Left cardiac atrium (tissue), 4 donors: ENCODE measurements at regions not wholly inside any gene's neighbourhood (a gene's known extent, or its start where the extent isn't known, plus 50 kb on each side); places are given as distances from the start of the nearest gene placed in this dataset.

Experiments
- ATAC-seq, 2 donors: fragments of 200-7000 bp; cut with Tn5 transposase; one replicate each; pipeline ENCODE4 v1.9.1; 2020; ENCODE audit warnings: mild to moderate bottlenecking in 2 of 2, moderate library complexity in 2 of 2
- DNase-seq: peaks from one replicate; pipeline ENCODE4 v3.0.0-alpha.2; 2020
- intact Hi-C, 2 donors: fragments of 100-400 bp; cut with DNase I; formaldehyde crosslinking; loops; one replicate each; pipeline versions ENCODE4 v1.14.1 to v1.15.1; 2022 to 2023
- donor health status: DM: no; HTN: yes; CAD: no.
- donor health status: DM: no; HTN: yes; CAD: no; lungs with severe emphysema.
- donor health status: DM: yes; HTN: yes; CAD: no.
- donor health status: Dilated cardiomyopathy.

DNA sequence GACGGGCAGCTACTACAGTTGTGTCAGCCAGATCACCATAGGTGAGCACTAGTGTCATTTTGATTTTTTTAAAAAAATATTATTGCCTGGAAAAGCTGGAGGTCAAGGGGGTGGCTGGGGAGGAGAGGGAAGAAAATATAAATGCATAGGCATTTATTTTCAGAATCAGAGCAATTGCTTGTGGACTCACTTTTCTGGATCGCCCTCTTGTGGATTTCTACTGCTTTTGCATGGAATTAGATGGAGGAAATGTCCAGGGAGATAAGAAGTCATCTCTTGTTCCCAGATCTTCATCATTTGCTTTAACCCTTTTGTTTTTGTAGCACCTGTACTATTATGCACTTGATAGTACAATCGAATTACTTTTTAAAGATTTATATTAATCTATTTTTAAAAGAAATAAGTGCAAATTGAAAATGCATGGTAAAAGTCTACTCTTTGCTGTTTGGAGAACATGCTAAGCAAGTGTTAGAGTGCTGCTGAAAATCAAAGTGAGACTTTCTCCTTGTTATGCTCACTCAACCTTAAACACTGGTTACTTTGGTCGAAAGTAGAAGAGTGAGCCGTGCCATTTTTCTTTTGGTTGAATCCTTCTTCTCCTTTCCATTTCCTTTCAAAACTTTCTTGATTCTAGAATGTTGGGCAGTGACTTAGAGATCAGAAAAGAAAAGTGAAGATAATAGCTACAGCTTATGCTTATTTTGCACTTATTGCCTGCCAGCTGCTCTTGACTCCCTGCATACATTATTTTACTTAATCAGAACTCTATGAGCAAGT, 60.6 kb upstream of the ANO4 start:
- intact Hi-C loops: loop anchor here (5.0 to 10.0 kb wide), 2 partner anchors 499 to 502 kb away; no protein-coding TSS in a partner anchor
- ATAC-seq (no peak), DNase-seq (no peak)

DNA sequence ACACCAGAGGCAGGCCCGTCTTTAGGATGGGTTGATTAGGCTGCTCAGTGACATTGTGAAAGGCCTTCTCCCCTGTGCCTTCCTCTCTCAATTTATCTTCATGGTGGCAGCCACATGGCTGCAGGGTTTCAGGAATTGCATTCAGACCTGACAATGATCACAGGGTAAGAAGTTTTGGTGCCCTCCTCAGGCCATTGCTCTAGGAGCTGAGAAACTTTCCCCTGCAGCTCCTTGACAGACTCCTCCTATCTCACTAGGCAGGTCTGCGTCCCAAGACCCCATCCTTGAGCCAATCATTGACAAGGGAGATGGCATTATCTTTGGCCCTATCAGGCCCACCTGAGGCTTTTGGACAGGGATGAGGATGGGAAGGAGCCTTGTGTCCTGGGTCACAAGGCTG, 57.4 kb upstream of the ANO4 start:
- no peak for ATAC-seq
- intact Hi-C loops: loop anchor here (5.0 to 10.0 kb wide), 2 partner anchors 385 to 502 kb away; no protein-coding TSS in a partner anchor
- DNase-seq: no peak

GRCh38 chr12:100738086-100738485, 56.5 kb upstream of the ANO4 start:
- intact Hi-C loops: loop anchor here (5.0 to 10.0 kb wide), 2 partner anchors 386 to 503 kb away; no protein-coding TSS in a partner anchor
- DNase-seq (no peak), ATAC-seq (no peak)

DNA sequence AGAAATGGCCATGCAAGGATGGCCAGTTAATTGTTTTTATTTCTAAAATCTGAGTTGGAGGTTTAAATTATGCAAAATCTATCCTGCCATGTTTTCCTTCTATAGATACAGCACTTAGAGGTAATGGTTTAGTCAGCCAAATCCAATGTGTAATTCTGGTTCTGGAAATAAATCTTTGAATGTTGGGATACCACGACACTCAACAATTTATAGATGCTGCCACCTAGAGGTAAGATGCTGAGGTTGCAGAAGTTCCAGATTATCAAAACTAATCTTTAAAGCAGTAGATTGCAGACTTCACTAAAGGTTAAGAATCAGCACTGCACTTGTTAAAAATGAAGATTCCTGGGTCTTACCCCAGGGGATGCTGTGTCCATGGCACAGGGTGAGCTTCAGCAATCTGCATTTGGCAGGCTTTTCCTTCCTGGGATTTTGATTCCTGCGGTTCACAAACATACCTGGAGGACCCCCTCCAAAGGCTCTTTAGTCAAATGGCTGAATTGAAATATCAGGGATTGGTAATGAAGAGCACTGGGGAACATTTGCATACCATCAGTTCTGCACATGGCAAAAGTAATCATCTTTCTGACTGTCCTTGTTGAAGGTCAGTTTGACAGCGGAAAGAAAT, 53.4 kb upstream of the ANO4 start:
- ATAC-seq: no peak
- intact Hi-C loops: no loop called here
- DNase-seq: no peak

DNA sequence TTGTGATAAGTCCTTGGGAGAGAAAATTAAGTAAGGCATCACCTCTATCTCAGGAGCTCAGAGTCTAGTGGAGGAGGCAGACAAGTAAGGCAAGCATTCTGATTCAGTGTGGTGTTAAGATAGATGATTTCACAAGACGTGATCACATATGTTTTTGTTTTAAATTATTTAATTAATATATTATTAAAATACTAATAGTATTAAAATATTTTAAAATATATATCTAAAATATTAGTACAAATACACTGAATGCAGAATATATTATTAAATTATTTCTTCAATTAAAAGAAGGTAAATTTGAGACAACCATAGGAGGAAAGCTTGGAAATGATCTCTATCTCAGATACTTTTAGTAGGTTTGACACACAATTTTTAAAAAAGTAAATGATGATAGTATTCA, 51.5 kb upstream of the ANO4 start:
- intact Hi-C loops: no loop called here
- DNase-seq (no peak), ATAC-seq (no peak)
